ENCODE measurements at regions not wholly inside any gene's neighbourhood (a gene's known extent, or its start where the extent isn't known, plus 50 kb on each side); places are given as distances from the start of the nearest gene placed in this dataset.

- TF ChIP-seq CTCF (IDR thresholded peaks at IDR 0.05; ENCODE audit: low read depth, low read length, poor library complexity, severe bottlenecking) (no peak), EZH2phosphoT487 (IDR thresholded peaks at IDR 0.05; ENCODE audit: borderline replicate concordance, low read length) (no peak)
These were observed 197.1 kb upstream of the HCN1 start for GRCh38 chr5:45893309-45893708.

Data from DOHH2 (cell line).